AG08396 (cell line): ENCODE measurements at regions not wholly inside any gene's neighbourhood (a gene's known extent, or its start where the extent isn't known, plus 50 kb on each side); places are given as distances from the start of the nearest gene placed in this dataset.
"Not testable (repeated sequence)": the region's sequence is repeated elsewhere in the genome, so short reads cannot be mapped to it uniquely, and the experiment has no call there.

Experiments used
- DNase-seq: peaks from one replicate; pipeline ENCODE4 v3.0.0; 2012; ENCODE audit warnings: low spot score, mixed read lengths

DNA sequence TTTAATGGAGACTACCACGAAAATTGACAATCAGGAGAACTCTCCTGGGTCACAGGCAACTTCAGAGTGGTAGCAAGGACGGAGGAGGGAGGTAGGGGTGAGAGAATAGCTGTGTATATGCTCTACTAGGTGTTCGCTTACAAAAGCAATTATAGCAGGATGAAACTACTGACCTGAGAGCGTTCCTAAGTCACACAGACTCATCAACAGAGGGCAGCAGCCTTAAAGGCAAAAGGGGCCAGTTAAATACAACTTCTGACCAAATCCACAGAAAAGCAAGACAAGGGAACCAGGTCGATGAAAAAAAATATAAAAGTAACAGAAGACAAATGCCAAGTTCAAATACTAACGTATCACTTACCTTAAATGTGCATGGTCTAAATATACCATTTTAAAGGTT, 894.6 kb downstream of the PLOD2 start:
- no peak for DNase-seq

DNA sequence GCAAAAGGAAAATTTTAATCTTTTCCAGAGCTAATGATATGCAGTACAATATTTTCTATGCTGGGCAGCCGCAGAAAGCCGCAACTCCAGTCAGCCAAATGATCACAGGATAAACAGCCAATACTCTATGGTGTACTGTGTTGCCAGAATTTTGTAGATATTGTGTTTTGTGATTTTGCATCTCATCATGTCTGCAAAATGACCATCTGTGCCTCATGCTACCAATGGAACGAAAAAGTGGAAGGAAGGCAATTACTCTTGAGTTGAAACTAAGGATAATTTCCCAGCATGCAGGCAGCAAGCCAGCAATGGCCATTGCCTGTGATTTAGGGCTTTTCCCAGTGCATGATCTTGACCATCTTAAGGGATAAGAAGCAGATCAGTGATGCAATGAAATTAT, 891.9 kb downstream of the PLOD2 start:
- DNase-seq: no peak

DNA sequence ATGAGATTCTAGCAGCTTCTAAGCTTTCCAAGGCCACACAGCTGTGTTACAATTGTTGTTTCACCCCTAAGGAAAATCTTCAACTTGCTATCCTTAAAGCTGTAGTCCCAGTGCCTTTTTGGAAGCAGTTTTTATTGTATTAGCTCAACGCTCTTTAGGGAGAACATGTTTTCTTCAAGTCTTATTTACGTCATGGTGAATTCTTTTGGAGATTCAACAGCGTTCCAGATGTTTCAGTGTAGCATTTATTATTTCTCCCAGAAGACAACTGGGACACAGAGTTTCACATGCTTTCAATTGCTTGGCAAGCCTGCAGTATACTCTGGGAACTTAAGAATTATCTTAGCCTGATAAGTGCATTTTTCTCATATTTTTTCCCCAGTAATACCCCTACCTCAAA, 888.3 kb downstream of the PLOD2 start:
- DNase-seq: no peak

DNA sequence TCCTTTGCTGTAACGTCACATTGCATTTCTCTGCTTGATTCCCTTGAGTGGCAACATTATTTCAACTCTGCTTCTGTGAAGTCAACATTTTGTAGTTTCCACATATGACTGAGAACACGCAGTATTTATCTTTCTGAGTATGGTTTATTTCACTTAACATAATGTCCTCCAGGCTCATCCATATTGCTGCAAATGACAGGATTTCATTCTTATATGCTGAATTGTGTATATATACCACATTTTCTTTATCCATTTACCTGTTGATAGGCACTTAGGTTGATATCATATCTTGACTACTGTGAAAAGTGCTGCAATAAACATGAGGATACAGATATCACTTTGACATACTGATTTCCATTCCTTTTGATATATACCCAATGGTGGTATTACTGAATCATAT, 878.5 kb downstream of the PLOD2 start:
- DNase-seq: no peak

DNA sequence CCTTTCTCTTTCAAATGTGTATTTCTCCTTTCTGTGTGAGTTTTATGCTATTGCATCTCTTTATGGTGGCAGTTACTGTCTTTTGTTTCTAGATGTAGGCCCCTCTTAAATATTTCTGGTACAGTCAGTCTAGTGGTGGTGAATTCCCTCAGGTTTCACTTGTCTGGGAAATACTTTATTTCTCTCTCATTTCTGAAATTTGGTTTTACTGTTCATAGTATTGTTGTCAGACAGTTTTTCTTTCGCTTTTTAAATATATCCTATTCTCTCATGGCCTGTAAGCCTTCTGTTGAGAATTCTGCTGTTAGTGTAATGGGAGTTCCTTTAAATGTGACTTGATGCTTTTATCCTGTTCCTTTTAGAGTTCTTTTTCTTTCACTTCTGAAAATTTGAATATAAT, 874.0 kb downstream of the PLOD2 start:
- no peak for DNase-seq

DNA sequence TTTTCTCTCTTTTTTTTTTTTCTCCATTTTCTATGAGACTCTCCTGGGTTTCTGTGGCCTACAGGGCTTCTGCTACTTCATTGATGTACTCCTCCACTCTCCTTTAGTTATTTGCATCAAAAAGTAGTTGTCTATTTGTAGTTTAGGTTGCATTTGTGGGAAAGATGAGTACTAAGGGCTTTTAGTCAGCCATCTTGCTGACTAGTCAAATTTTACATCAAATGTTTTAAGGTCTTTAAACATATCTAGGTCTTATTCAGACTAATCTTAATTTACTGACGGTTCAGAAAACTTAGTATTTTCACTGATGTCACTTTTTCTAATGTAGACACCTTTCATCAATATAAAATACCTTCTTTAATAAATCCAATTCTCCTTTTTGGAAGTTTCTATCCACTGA, 871.0 kb downstream of the PLOD2 start:
- no peak for DNase-seq

DNA sequence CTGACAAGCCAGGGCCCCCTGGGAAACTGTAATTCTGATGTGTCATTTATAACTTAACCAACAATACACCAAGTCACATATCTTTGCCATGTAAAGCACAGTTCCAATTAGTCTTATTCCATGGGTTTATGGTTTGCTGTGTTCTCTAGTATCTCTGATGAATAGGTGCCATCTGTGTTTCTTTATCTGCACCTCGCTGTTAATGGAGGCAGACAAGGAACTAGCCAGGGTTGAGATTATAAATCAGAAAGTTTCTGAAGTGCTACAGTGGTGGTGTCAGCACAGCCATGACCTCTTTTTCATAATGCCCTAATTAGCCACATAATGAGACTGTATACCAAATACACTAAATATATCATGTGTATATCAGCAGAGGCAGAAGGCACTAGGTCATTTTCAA, 866.4 kb downstream of the PLOD2 start:
- no peak for DNase-seq

DNA sequence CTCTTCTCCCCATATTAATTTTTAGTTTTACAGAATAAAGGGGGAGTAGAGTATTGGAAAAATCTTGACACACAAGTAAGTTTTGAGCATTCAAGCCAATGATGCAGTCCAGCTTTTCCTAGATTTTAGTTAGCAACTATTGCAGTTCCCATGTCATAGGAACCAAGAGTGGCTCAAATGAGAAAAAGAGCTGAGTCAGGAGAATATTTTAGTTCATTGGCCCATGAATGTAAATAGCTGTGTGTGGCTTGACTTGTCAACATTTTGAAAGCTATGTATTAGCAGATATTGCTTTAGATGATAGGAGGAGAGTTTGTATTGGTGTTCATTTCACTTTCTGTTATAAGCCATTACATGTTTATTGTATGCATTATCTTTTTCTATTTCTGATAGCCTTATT, 853.7 kb downstream of the PLOD2 start:
- DNase-seq: no peak

DNA sequence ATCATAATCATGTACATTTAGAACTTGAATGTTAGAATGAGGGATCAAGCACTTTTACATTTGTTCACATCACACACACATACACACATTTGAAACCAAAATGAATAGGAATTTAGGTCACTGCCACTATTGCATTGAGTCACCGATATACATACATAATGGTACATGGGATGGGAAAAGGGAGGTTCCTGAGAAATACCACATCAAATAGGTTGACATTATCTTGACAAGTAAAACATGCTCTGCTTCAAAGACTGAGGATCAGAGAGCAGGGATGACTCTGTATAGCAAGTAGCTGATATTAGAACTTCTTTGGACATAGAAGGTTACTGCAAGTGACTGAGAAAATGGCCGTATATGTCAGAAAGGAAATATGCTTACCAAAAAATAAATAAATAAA, 847.2 kb downstream of the PLOD2 start:
- DNase-seq: no peak

DNA sequence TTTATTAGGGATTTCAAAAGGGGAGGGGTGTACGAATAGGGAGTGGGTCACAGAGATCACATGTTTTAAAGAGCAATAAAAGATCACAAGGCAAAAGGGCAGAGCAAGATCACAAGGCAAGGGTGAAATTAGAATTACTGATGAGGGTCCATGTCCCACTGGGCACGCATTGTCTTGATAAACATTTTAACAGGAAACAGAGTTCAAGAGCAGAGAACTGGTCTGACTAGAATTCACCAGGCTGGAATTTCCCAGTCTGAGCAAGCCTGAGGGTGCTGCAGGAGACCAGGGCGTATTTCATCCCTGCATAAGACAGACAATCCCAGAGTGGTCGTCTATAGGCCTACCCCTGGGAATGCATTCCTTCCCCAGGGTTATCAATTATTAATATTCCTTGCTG, 844.7 kb downstream of the PLOD2 start:
- DNase-seq: not testable (repeated sequence)

DNA sequence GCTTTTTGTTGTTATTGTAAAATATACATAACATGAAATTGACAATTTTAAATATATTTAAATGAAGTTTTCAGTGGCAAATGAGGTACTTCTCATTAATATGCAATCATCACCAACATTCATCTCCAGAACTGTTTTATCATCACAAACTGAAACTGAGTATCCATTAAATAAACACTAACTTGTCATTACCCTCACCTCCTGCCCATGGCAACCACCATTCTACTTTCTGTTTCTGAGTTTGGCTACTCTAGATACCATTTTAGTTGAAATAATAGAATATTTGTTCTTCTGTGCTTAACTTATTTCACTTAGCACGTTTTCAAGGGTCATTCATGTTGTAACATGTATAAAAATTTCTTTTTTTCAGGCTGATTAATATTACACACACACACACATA, 834.3 kb downstream of the PLOD2 start:
- DNase-seq: no peak

DNA sequence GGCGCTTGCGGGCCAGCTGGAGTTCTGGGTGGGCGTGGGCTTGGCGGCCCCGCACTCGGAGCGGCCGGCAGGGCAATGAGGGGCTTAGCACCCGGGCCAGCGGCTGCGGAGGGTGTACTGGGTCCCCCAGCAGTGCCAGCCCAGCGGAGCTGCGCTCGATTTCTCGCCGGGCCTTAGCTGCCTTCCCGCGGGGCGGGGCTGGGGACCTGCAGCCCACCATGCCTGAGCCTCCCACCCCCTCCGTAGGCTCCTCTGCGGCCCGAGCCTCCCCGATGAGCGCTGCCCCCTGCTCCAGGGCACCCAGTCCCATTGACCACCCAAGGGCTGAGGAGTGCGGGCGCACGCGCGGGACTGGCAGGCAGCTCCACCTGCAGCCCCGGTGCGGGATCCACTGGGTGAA, 827.6 kb downstream of the PLOD2 start:
- DNase-seq: not testable (repeated sequence)

DNA sequence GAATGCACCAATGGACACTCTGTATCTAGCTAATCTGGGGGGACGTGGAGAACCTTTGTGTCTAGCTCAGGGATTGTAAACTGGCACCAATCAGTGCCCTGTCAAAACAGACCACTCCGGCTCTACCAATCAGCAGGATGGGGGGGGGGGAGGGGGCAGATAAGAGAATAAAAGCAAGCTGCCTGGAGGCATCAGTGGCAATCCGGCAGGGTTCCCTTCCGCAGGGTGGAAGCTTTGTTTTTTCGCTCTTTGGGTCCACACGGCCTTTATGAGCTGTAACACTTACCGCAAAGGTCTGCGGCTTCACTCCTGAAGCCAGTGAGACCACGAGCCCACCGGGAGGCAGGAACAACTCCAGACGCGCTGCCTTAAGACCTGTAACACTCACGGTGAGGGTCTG, 827.1 kb downstream of the PLOD2 start:
- no peak for DNase-seq

DNA sequence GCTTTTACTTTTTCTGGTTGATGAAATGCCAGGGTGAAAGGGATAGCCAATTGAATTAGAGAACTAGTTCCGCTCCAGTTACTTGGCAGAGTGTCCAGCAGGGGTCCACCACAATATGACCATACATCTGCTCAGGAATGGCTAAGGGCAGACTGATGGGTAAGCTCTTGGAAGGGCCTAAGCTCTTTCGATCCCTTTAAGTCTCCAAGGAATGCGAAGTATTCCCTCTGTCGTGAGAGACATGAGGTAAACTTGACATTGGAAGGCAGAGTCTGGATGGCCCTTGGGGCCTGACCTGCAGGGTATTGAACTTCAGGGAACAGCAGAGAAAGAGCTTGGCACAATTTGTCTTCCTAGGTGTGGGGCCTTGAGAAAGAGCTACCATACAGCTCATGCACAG, 805.8 kb downstream of the PLOD2 start:
- no peak for DNase-seq

DNA sequence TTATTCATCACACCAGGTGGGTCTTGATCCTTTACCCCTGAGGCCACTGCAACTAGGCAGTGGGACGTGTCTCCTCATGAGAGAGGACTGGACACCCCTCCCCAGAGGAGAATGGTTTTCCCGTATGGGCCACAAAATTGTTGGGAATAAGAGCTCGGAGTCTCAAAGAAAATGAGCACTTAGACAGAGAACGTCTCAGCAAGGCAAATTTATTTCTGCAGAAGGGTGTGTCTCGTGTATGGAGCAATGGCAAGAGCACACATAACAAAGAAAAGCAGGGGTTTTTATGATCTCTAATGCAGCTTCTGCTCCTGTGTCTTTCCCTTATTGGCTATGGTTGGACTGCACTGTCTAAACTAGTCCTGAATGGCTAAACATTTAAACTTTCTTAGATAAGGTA, 803.5 kb downstream of the PLOD2 start:
- no peak for DNase-seq

DNA sequence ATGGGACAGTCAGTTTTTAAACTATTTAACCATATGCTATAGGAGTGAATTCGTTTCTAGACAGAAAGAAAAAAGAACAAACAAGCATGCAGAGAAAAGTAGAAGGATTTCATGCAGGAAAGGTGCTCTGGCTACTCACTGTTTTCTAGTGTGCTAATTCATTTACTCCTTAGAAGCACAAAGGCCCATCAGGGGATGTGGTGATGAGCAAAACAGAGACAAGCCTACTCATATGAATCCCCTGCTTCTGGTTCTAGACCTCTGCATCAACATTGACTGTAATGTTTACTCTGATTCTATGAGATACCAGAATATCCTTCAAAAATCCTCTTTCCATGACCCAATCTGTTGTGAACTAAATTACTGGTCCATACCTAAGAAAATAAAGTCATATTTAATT, 801.9 kb downstream of the PLOD2 start:
- DNase-seq: no peak

DNA sequence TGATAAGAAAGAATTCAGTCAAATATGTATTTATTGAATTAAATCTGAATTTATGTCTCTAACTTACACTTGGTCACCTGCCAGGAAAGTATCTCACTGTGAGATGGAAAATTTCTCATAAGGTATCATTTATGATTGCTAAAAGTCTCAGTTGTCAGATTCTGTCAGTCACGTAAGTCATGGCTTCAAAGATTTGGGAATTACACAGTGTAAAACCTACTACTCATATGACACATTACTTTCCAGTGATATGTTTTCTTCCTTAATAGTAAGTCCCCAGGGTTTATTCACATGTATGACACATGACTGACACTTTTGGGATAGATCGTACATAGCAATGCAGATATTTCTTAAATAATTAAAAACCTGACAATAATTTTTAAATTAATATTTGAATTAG, 792.2 kb downstream of the PLOD2 start:
- DNase-seq: no peak

DNA sequence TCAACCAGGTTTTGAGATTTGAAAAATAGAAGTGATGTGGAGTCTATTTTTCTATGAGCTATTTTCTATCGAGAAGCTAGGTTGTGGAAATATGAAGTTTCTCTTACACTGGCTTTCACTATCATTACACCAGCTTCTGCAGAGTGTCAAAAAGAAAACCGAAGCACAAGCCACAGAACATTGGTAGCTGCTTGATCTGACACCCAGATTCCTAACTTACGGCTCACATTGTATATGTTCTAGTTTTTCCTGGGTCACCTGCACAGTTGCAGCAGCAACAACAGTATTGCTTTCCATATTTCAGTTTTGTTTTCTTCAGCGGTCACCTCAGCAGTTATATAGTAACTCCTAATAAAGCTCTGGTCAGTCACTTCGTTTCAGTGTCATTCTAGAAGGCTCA, 790.1 kb downstream of the PLOD2 start:
- DNase-seq: no peak

DNA sequence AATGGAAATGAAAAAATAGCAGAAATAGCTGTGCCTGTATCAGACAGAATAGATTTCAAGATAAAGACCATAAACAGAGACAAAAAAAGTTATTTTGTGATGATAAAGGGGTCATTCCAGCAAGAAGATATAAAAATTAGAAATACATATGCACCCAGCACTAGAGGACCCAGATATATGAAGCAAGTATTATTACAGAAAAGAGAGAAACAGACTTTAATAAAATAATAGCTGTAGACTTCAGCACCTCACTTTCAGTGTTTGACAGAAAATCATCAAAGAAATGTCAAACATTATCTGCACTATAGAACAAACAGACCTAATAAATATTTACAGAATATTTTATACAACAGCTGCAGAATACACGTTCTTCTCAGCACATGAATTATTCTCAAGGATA, 783.7 kb downstream of the PLOD2 start:
- no peak for DNase-seq

DNA sequence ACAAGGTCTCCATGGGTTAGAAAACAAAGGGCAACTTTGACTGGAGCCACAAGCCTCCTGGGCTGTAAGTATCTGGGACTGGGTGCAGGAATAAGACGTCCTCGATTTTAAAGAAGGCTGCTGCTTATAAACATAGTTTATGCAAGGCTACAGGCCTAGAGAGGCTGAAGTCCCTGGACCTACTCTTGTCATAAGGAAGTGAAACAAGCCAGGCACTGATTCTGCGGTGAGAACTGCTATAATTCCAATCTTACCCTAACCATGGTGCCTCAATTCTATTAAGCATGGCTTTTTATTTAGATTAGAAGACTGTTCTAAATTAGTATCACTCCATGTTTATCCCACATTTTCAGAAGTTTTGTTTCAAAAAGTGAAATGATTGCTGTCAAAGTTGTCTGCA, 777.6 kb downstream of the PLOD2 start:
- DNase-seq: no peak

DNA sequence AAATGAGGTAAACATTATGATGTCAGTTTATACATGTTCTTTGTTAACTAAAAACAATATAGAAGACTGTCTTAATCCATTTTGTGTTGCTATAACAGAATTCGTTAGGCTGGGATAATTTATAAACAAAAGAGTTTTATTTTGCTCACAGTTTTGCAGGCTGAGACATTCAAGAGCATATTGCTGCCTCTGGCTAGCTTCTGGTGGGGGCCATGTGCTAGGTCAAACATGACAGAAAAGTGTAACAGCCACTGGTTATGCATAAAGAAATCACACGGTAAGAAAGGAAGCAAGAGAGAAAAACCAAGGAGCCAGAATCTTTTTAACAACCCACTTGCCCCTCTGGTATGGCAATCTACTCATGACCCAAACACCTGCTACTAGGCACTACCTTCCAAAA, 776.7 kb downstream of the PLOD2 start:
- DNase-seq: no peak

DNA sequence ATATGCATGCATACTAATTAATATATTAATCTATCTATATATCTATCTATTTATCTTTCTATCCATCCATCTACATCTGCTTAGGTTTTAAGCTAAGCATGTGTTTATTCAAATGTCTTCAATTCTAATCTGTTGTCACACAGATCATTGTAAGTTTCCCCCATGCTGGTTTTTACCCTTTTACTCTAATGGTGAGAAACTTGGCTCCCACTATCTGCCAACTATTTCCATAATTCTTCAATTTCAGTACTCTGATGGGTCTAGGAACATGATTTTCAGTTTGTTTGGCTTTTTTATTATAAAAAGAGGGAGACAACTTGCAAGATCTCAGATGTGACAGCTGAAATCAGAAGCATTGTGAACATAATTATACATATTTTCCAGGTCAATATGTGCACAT, 773.8 kb downstream of the PLOD2 start:
- DNase-seq: no peak

DNA sequence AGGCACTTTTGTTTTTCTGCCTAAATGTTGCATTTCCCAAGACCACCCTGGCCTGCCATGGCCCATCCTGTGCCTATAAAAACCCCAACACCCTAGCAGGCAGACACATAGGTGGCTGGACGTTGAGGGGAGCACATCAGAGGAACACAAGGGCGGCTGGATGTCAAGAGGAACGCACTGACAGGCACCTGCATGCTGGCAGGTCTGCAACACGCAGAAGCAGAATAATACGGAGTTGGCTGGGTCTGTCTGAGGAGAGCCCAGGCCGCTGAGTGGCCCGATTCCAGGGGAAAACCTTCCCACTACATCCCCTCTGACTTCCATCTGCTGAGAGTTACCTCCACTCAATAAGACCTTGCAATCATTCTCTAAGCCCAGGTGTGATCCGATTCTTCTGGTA, 765.6 kb downstream of the PLOD2 start:
- no peak for DNase-seq

DNA sequence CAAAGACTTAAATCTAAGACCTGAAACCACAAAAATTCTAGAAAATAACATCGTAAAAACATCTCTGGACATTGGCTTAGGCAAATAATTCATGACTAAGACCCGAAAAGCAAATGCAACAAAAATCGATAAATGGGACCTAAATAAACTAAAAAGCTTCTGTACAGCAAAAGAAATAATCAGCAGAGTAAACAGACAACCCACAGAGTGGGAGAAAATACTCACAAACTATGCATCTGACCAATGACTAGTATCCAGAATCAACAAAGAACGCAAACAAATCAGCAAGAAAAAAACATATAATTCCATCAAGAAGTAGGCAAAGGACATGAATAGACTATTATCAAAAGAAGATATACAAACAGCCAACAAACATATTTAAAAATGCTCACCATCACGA, 749.4 kb downstream of the PLOD2 start:
- no peak for DNase-seq

DNA sequence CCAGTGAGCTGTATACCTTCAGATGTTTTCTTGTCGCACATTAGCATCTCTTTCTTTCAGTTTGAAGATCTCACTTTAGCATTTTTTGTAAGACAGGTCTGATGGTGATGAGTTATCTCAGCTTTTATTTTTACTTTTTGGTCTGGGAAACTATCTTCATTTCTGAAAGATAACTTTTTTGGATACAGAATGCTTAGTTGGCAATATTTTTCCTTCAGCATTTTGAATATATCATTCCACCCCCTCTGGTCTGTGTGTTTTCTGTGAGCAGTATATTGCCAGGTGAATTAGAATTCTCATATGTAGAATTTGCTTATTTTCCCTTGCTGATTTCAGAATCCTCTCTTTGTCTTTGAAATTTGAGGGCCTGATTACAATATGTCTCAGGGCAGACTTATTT, 743.3 kb downstream of the PLOD2 start:
- DNase-seq: no peak

DNA sequence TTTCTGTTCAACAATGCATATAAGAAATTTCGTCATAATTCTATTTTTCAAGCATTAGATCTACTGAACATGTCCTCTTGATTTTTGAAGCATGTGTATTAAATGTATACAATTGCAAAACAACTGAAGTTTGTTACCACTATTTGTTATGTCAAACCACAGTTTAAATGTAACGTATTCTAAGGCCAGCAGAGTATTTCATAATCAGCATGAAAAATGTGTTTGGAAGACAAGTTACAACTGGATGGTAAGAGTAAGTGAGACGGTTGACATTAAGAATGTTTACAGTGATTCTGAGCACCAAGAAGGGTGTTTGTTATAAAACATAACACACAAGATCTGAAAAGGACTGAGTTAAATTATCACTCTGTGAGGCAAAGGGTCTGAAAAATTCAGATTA, 738.4 kb downstream of the PLOD2 start:
- DNase-seq: no peak
